ENCODE measurements at regions not wholly inside any gene's neighbourhood (a gene's known extent, or its start where the extent isn't known, plus 50 kb on each side); places are given as distances from the start of the nearest gene placed in this dataset.
"Not testable (repeated sequence)": the region's sequence is repeated elsewhere in the genome, so short reads cannot be mapped to it uniquely, and the experiment has no call there.

DNA sequence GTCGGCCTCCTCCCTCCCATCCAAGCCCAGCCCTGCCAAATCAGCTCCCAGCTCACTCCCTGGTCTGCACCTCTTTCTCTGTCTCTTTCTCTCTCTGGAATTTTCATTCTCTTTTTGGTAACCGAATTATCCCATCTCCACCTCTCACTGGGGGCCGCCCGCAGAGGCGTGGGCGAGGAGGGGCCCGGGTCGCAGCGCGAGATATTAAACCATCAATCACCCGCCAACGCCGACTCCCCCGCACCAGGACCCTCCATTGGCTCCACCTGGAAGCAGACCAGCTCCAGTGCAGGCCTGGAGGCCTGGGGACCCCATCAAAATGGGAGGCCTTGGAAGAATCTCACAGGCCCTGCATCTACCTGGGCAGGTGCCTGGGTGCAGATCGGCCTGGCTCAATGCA is 83.8 kb upstream of the ADGRL1 start:
- not testable (repeated sequence) for H3K9me3 ChIP-seq (ENCODE audit: control insufficient read depth in 2 of 2, insufficient read depth in 1 of 2, low read length in 1 of 2); DNase-seq (ENCODE audit: low read depth in 6 of 9, low spot score in 9 of 9); H3K4me3 ChIP-seq (ENCODE audit: low read length in 2 of 2); H3K4me1 ChIP-seq (ENCODE audit: control insufficient read depth in 2 of 2, insufficient read depth in 2 of 2, low read length in 2 of 2); H3K27me3 ChIP-seq (ENCODE audit: control insufficient read depth in 2 of 2, insufficient read depth in 1 of 2, low read length in 1 of 2); H3K27ac ChIP-seq (ENCODE audit: low read depth in 1 of 2, low read length in 1 of 2); H3K36me3 ChIP-seq (ENCODE audit: control insufficient read depth in 2 of 2, insufficient read depth in 2 of 2, low read length in 1 of 2)
- WGBS, result 96% methylated on average over 15 of the region's 15 CpGs

DNA sequence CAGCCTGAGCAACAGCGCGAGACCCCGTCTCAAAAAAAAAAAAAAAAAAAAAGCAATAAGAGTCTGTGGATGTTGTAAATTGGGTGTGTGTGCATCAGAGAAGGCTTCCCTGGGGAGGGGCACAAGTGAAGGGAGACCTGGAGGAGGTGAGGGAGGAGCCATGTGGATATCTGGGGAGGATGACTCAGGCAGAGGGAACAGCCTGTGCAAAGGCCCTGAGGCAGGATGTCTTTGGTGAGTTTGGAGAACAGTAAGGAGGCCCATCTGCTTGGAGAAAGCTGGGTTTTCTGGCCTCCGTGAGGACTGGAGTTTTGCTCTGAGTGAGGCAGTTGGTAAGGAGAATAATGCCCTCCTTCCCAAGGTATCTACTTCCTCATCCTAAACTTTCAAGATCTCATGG is 81.9 kb upstream of the ADGRL1 start:
- not testable (repeated sequence) for H3K36me3 ChIP-seq (ENCODE audit: control insufficient read depth in 2 of 2, insufficient read depth in 2 of 2, low read length in 1 of 2); H3K27ac ChIP-seq (ENCODE audit: low read depth in 1 of 2, low read length in 1 of 2); H3K4me1 ChIP-seq (ENCODE audit: control insufficient read depth in 2 of 2, insufficient read depth in 2 of 2, low read length in 2 of 2); H3K9me3 ChIP-seq (ENCODE audit: control insufficient read depth in 2 of 2, insufficient read depth in 1 of 2, low read length in 1 of 2); H3K4me3 ChIP-seq (ENCODE audit: low read length in 2 of 2); DNase-seq (ENCODE audit: low read depth in 6 of 9, low spot score in 9 of 9); H3K27me3 ChIP-seq (ENCODE audit: control insufficient read depth in 2 of 2, insufficient read depth in 1 of 2, low read length in 1 of 2)
- 99% methylated on average over 4 of the region's 4 CpGs for WGBS

DNA sequence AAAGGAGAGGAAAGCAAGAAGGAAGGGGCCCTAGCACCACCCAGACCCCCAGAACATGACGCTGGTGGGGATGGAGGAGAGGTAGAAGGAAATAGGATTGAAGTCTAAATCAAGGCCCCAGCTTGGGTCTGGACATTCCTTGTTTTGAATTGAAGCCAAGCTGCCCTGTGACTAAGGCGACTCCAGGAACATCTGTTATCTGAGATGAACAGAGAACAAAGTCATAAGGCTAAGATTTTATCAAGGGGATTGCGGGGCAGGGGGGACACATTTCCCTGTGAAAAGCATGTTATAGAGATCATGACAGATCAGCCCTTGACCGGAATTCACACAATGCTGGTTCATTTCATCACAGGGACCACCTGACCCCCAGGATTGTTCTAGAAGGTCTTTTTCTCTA is 80.6 kb upstream of the ADGRL1 start:
- not testable (repeated sequence) for H3K9me3 ChIP-seq (ENCODE audit: control insufficient read depth in 2 of 2, insufficient read depth in 1 of 2, low read length in 1 of 2); H3K27me3 ChIP-seq (ENCODE audit: control insufficient read depth in 2 of 2, insufficient read depth in 1 of 2, low read length in 1 of 2); H3K27ac ChIP-seq (ENCODE audit: low read depth in 1 of 2, low read length in 1 of 2); H3K4me3 ChIP-seq (ENCODE audit: low read length in 2 of 2); DNase-seq (ENCODE audit: low read depth in 6 of 9, low spot score in 9 of 9); H3K36me3 ChIP-seq (ENCODE audit: control insufficient read depth in 2 of 2, insufficient read depth in 2 of 2, low read length in 1 of 2); H3K4me1 ChIP-seq (ENCODE audit: control insufficient read depth in 2 of 2, insufficient read depth in 2 of 2, low read length in 2 of 2)
- WGBS, result 89% methylated on average over 4 of the region's 4 CpGs

DNA sequence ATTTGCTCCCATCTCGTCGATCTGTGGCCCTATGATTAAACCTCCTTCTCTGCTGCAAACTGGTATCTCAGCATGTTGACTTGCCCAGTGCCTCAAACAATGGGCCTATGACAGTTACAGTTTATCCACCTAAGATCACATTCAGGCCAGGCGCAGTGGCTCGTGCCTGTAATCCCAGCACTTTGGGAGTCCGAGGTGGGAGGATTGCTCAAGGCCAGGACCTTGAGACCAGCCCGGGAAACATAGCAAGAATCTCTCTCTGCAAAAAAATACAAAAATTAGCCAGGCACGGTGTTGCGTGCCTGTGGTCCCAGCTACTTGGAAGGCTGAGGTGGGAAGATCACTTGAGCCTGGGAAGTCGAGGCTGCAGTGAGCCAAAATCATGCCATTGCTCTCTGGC is 79.8 kb upstream of the ADGRL1 start:
- WGBS, result 97% methylated on average over 9 of the region's 9 CpGs
- H3K9me3 ChIP-seq (ENCODE audit: control insufficient read depth in 2 of 2, insufficient read depth in 1 of 2, low read length in 1 of 2); H3K4me1 ChIP-seq (ENCODE audit: control insufficient read depth in 2 of 2, insufficient read depth in 2 of 2, low read length in 2 of 2); H3K27ac ChIP-seq (ENCODE audit: low read depth in 1 of 2, low read length in 1 of 2); H3K36me3 ChIP-seq (ENCODE audit: control insufficient read depth in 2 of 2, insufficient read depth in 2 of 2, low read length in 1 of 2); DNase-seq (ENCODE audit: low read depth in 6 of 9, low spot score in 9 of 9); H3K4me3 ChIP-seq (ENCODE audit: low read length in 2 of 2); H3K27me3 ChIP-seq (ENCODE audit: control insufficient read depth in 2 of 2, insufficient read depth in 1 of 2, low read length in 1 of 2): not testable (repeated sequence)

DNA sequence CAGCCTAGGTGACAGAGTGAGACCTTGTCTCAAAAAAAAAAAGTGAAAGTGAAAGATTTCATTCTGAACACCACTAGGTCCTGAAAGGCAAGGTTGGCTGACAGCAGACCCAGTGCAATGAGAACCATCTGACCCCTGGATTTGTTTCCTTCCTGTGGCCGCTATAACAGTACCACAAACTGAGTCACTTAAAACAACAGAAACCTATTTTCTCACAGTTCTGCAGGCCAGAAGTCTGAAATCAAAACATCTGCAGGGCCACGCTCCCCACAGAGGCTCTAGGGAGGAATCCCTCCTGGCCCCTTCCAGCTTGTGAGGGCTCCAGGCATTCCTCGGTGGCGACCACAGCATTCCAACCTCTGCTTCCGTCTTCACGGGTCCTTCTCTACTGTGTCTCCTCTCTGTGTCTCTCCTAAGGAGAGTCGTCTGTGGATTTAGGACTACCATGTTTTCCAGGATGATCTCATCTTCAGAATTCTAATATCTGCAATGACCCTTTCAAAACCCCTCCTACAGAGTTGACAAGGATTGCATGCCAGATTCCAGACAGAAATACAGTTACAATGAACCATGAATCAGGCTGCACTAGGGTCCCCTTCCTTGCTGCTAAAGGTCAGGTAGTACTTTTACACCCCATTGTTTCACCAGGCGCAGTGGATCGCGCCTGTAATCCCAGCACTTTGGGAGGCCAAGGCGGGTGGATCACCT is 78.0 kb upstream of the ADGRL1 start:
- H3K36me3 ChIP-seq (ENCODE audit: control insufficient read depth in 2 of 2, insufficient read depth in 2 of 2, low read length in 1 of 2); DNase-seq (ENCODE audit: low read depth in 6 of 9, low spot score in 9 of 9); H3K27me3 ChIP-seq (ENCODE audit: control insufficient read depth in 2 of 2, insufficient read depth in 1 of 2, low read length in 1 of 2); H3K27ac ChIP-seq (ENCODE audit: low read depth in 1 of 2, low read length in 1 of 2); H3K9me3 ChIP-seq (ENCODE audit: control insufficient read depth in 2 of 2, insufficient read depth in 1 of 2, low read length in 1 of 2); H3K4me1 ChIP-seq (ENCODE audit: control insufficient read depth in 2 of 2, insufficient read depth in 2 of 2, low read length in 2 of 2); H3K4me3 ChIP-seq (ENCODE audit: low read length in 2 of 2): not testable (repeated sequence)
- WGBS, result 62% methylated on average over 11 of the region's 11 CpGs

DNA sequence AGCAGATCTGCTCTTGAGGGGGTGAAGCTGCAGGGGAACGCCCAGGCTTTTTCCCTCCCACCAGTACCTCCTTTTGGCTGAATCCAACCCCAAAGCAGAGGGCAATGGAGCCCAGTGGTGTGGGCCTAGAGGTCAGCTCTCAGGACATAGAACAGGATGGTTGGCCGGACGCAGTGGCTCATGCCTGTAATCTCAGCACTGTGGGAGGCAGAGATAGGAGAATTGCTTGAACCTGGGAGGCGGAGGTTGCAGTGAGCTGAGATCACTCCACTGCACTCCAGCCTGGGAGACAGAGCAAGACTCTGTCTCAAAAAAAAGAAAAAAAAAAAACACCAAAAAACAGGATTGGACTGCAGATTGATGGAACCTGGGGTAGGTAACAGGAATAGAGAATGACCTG is 73.3 kb upstream of the ADGRL1 start:
- H3K4me3 ChIP-seq (ENCODE audit: low read length in 2 of 2); H3K27me3 ChIP-seq (ENCODE audit: control insufficient read depth in 2 of 2, insufficient read depth in 1 of 2, low read length in 1 of 2); DNase-seq (ENCODE audit: low read depth in 6 of 9, low spot score in 9 of 9); H3K36me3 ChIP-seq (ENCODE audit: control insufficient read depth in 2 of 2, insufficient read depth in 2 of 2, low read length in 1 of 2); H3K4me1 ChIP-seq (ENCODE audit: control insufficient read depth in 2 of 2, insufficient read depth in 2 of 2, low read length in 2 of 2); H3K27ac ChIP-seq (ENCODE audit: low read depth in 1 of 2, low read length in 1 of 2): not testable (repeated sequence)
- peaks cover 0 to 16% of the 10 kb centered on the region in 2 donors for H3K9me3 ChIP-seq (ENCODE audit: control insufficient read depth in 2 of 2, insufficient read depth in 1 of 2, low read length in 1 of 2)
- over 99% methylated on average over 4 of the region's 4 CpGs for WGBS

DNA sequence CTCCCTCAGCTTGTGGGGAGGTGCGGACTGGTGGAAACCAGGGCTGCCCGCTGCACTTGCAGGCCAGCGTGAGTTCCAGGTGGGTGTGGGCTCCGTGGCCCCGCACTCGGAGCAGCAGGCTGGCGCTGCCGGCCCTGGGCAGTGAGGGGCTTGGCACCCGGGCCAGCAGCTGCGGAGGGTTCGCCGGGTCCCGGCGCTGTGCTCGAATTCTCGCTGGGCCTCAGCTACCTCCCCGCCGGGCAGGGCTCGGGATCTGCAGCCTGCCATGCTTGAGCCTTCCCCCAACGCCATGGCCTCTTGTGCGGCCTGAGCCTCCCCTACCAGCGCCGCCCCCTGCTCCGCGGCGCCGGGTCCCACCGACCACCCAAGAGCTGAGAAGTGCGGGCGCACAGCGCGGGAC is 71.6 kb upstream of the ADGRL1 start:
- WGBS, result 99% methylated on average over 32 of the region's 32 CpGs
- H3K4me3 ChIP-seq (ENCODE audit: low read length in 2 of 2), result no peak overlapping the region
- H3K27ac ChIP-seq (ENCODE audit: low read depth in 1 of 2, low read length in 1 of 2), result no peak overlapping the region
- peaks cover 0 to 16% of the 10 kb centered on the region in 2 donors for H3K9me3 ChIP-seq (ENCODE audit: control insufficient read depth in 2 of 2, insufficient read depth in 1 of 2, low read length in 1 of 2)
- H3K4me1 ChIP-seq (ENCODE audit: control insufficient read depth in 2 of 2, insufficient read depth in 2 of 2, low read length in 2 of 2), result peaks cover 0 to 5% of the 10 kb centered on the region in 2 donors
- no peak for DNase-seq (ENCODE audit: low read depth in 6 of 9, low spot score in 9 of 9)
- no peaks in the 10 kb centered on the region for H3K36me3 ChIP-seq (ENCODE audit: control insufficient read depth in 2 of 2, insufficient read depth in 2 of 2, low read length in 1 of 2)
- no peaks in the 10 kb centered on the region for H3K27me3 ChIP-seq (ENCODE audit: control insufficient read depth in 2 of 2, insufficient read depth in 1 of 2, low read length in 1 of 2)

DNA sequence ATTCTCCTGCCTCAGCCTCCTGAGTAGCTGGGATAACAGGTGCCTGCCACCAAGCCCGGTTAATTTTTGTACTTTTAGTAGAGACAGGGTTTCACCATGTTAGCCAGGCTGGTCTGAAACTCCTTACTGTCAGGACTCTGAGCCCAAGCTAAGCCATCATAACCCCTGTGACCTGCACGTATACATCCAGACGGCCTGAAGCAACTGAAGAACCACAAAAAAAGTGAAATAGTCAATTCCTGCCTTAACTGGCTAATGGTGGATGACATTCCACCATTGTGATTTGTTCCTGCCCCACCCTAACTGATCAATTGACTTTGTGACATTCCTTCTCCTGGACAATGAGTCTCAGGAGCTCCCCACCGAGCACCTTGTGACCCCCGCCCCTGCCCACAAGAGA is 69.9 kb upstream of the ADGRL1 start:
- WGBS, result 96% methylated on average over 5 of the region's 5 CpGs
- H3K9me3 ChIP-seq (ENCODE audit: control insufficient read depth in 2 of 2, insufficient read depth in 1 of 2, low read length in 1 of 2), result peaks cover 0 to 16% of the 10 kb centered on the region in 2 donors
- not testable (repeated sequence) for H3K36me3 ChIP-seq (ENCODE audit: control insufficient read depth in 2 of 2, insufficient read depth in 2 of 2, low read length in 1 of 2); DNase-seq (ENCODE audit: low read depth in 6 of 9, low spot score in 9 of 9); H3K4me3 ChIP-seq (ENCODE audit: low read length in 2 of 2); H3K4me1 ChIP-seq (ENCODE audit: control insufficient read depth in 2 of 2, insufficient read depth in 2 of 2, low read length in 2 of 2); H3K27me3 ChIP-seq (ENCODE audit: control insufficient read depth in 2 of 2, insufficient read depth in 1 of 2, low read length in 1 of 2); H3K27ac ChIP-seq (ENCODE audit: low read depth in 1 of 2, low read length in 1 of 2)

DNA sequence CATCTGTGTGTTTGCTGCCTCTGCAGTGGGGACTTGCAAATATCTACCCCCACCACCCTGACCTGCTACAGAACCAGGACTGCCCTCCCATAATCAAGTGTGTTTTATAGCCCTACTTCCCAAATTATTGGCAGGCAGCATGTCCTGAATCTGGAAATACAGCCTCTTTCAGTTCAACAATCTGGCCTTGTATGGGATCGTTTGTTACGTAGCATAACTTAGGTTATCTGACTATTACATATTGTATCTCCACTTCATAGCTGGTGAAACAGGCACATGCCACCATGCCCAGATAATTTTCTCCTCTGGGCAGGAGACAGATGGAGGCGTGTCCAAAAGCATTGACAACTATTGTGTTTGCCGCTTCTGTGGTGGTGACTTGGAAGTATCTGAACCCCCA is 66.7 kb upstream of the ADGRL1 start:
- Histone ChIP-seq H3K4me3 (ENCODE audit: low read length in 2 of 2) (no peak overlapping the region), H3K27me3 (ENCODE audit: control insufficient read depth in 2 of 2, insufficient read depth in 1 of 2, low read length in 1 of 2) (peaks cover 0 to 3% of the 10 kb centered on the region in 2 donors), H3K36me3 (ENCODE audit: control insufficient read depth in 2 of 2, insufficient read depth in 2 of 2, low read length in 1 of 2) (no peaks in the 10 kb centered on the region), H3K4me1 (ENCODE audit: control insufficient read depth in 2 of 2, insufficient read depth in 2 of 2, low read length in 2 of 2) (peaks cover 0 to 5% of the 10 kb centered on the region in 2 donors), H3K27ac (ENCODE audit: low read depth in 1 of 2, low read length in 1 of 2) (no peak overlapping the region), H3K9me3 (ENCODE audit: control insufficient read depth in 2 of 2, insufficient read depth in 1 of 2, low read length in 1 of 2) (peaks cover 0 to 16% of the 10 kb centered on the region in 2 donors)
- DNase-seq (ENCODE audit: low read depth in 6 of 9, low spot score in 9 of 9), result no peak
- WGBS, result 97% methylated on average over 4 of the region's 4 CpGs

Data from thymus (tissue), 11 donors.